Right lobe of liver (tissue), 6 donors: ENCODE measurements at regions not wholly inside any gene's neighbourhood (a gene's known extent, or its start where the extent isn't known, plus 50 kb on each side); places are given as distances from the start of the nearest gene placed in this dataset.

Experiments
- ATAC-seq, 4 donors: fragments of 200-7000 bp; cut with Tn5 transposase; one replicate each; pipeline ENCODE4 v1.9.1; 2020; ENCODE audit warnings: mild to moderate bottlenecking in 4 of 4, moderate library complexity in 4 of 4
- DNase-seq, 3 donors: peaks; one replicate each; pipeline ENCODE4 v3.0.0-alpha.2; 2020
- H3K27ac ChIP-seq, 3 donors: fragments of 200-600 bp; one replicate each; pipeline ENCODE4 v1.8.0; 2022
- H3K27me3 ChIP-seq, 2 donors: fragments of 200-600 bp; one replicate each; pipeline ENCODE4 v1.8.0; 2022
- H3K36me3 ChIP-seq, 4 donors: fragments of 200-600 bp; sonication (generic) in 1 of 4; one replicate each; pipeline versions ENCODE4 v1.5.1 to v1.8.0; 2017 to 2022; ENCODE audit warnings: control low read depth in 1 of 4
- H3K4me1 ChIP-seq, 4 donors: fragments of 200-600 bp; sonication (generic) in 1 of 4; one replicate each; pipeline versions ENCODE4 v1.5.1 to v1.8.0; 2017 to 2022; ENCODE audit warnings: control low read depth in 1 of 4
- H3K4me3 ChIP-seq, 3 donors: fragments of 200-600 bp; one replicate each; pipeline ENCODE4 v1.8.0; 2022
- H3K9me3 ChIP-seq, 4 donors: fragments of 200-600 bp; sonication (generic) in 1 of 4; one replicate each; pipeline versions ENCODE4 v1.5.1 to v1.8.0; 2017 to 2022; ENCODE audit warnings: control low read depth in 1 of 4
- POLR2A ChIP-seq: fragments of 450-650 bp; IDR thresholded peaks from one replicate; pipeline ENCODE4 v1.6.1; 2017; ENCODE audit warnings: antibody characterized with exemption, mild to moderate bottlenecking
- WGBS: methylation state at CpG from one replicate; pipeline ENCODE4 v1.1.6; 2018; ENCODE audit warnings: low coverage, low lambda C conversion rate; ENCODE audit not compliant: insufficient coverage; ENCODE audit errors: missing lambda C conversion rate; 5-methylcytosine and 5-hydroxymethylcytosine counted together
- intact Hi-C, 2 donors: fragments of 100-400 bp; cut with DNase I; formaldehyde crosslinking; loops; one replicate each; pipeline versions ENCODE4 v1.11.2 to v1.14.1; 2022
- TF ChIP-seq, protein P1 (sequence below), 4 donors: fragments of 200-600 bp in 3 of 4; fragments of 450-650 bp in 1 of 4; IDR thresholded peaks; one replicate each; pipeline versions ENCODE4 v1.5.1 to v1.8.0; 2016 to 2022; ENCODE audit warnings: antibody characterized with exemption in 4 of 4, mild to moderate bottlenecking in 2 of 4
- donor health status: DM: no; HTN: yes; CAD: no.
- donor health status: DM: no; HTN: no; CAD: no.
- donor health status: DM: no; HTN: no; CAD: no.
- donor health status: DM: no; HTN: yes; CAD: no.
- donor health status: DM: no; HTN: yes; CAD: no.

DNA sequence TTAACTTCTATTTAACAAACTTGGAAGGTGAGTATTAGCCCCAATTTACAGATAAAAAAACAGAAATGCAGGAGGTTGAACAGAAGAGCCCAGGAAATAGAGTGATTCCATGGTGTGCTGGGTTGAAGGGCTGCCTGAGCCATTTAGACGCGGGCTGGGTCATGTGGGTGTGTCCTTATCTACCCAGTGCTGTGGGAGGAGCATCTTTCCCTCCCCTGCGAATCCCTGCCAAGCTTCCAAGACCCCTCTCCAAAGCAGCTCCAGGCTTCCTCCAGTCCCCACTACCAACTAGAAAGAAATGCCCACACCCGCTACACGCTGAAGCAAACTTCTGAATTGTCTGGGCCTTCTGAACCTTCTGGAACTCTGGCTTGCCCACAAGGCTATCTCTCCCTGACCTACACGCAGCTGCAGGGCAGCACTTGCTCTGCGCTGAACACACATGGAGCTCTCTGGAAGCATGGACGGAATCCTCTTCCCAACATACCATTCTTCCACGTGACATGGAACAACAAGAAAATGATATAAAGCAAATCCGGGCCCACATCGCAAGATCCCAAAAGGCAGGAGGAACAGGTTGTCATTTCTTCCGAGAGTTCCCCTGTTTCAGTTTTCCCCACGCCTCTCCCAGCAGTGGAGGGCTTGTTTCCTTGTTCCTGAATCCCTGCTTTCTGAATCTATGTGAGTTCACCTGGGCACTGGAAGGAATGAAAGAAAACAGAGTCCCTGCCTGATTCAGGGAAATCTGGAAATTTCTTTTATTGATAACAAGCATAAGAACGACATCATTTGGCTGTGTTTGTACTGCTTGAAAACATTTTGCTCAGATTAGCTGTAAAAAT lies 562.7 kb upstream of the ID2 start:
- Histone ChIP-seq H3K4me1 (peaks cover 0 to 58% (median 16%) of the 10 kb centered on the region in 4 donors), H3K9me3 (no peaks in the 10 kb centered on the region), H3K36me3 (no peaks in the 10 kb centered on the region), H3K4me3 (peak overlapping the region; percentile 16 to 25 (median 23)), H3K27ac (peak overlapping the region; percentile 95 to 99 (median 99)), H3K27me3 (no peaks in the 10 kb centered on the region)
- TF ChIP-seq POLR2A = peak; percentile 47
- TF ChIP-seq, protein P1, sequence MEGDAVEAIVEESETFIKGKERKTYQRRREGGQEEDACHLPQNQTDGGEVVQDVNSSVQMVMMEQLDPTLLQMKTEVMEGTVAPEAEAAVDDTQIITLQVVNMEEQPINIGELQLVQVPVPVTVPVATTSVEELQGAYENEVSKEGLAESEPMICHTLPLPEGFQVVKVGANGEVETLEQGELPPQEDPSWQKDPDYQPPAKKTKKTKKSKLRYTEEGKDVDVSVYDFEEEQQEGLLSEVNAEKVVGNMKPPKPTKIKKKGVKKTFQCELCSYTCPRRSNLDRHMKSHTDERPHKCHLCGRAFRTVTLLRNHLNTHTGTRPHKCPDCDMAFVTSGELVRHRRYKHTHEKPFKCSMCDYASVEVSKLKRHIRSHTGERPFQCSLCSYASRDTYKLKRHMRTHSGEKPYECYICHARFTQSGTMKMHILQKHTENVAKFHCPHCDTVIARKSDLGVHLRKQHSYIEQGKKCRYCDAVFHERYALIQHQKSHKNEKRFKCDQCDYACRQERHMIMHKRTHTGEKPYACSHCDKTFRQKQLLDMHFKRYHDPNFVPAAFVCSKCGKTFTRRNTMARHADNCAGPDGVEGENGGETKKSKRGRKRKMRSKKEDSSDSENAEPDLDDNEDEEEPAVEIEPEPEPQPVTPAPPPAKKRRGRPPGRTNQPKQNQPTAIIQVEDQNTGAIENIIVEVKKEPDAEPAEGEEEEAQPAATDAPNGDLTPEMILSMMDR (IDR thresholded peaks at IDR 0.05) = no peak
- WGBS = 37% methylated on average over 8 of the region's 14 CpGs
- intact Hi-C loops = no loop called here
- DNase-seq (peak; percentile 63 to 74 (median 64)), ATAC-seq (peak; percentile 59 to 82 (median 70))

DNA sequence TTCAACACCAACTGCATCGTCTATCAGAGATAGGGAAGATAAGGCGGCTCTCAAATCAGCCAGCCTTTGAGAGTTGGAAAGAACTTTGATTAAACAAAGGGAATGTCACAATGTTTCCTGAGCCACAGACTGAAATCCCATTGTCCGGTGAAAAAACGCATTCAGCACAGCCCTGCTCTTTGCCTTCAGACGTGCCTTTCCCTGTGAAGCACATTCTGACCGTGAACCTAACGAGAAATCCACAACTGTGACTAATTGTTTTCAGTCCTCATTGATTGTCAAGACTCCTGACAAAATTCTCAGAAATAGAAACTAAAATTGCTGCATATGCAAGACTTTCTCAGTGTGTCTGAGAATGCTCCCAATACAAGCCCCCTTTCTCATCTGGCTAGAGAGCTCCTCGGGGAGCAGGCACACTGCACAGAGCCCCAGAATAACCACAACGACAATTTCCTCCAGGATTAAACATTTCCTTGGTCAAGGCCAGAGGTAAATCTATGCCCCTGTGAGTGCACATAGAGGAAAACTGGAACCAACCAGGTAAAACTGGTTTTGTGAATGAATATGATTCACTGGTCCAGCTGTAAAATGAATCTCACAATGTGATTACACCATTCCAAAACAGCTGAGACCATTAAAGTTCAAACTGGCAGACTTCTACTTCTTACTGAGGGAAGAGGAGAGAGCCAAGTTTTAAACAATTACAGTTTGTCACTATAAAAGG lies 561.9 kb upstream of the ID2 start:
- WGBS = 17% methylated on average over 9 of the region's 9 CpGs
- H3K27me3 ChIP-seq = no peaks in the 10 kb centered on the region
- ATAC-seq (peak; percentile 64 to 80 (median 72)), DNase-seq (peak in 1 of 3 donors; percentile 76)
- H3K4me3 ChIP-seq = peak overlapping the region in 2 of 3 donors; percentile 13 to 25
- intact Hi-C loops = no loop called here
- H3K4me1 ChIP-seq = peaks cover 0 to 59% (median 17%) of the 10 kb centered on the region in 4 donors
- H3K9me3 ChIP-seq = no peaks in the 10 kb centered on the region
- peak; percentile 84 for TF ChIP-seq POLR2A
- TF ChIP-seq, protein P1 (IDR thresholded peaks at IDR 0.05) = no peak
- no peaks in the 10 kb centered on the region for H3K36me3 ChIP-seq
- H3K27ac ChIP-seq = peak overlapping the region; percentile 95 to 99 (median 99)

DNA sequence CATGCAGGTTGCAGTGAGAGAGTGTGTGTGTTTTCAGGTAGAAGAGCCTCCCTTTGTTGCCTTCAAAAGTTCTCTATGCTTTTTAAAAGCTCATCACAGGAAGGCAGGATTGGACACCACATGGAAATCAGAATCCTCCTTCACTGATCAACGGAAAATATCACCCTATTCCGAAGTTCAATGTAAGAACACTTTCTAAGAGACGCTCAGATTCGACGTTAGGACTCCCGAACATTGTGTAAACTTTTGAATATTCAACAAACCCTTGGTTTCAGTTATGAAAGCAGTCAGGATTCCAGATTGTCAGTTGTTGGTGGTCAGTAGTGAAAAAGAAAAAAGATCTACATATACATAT lies 561.4 kb upstream of the ID2 start:
- Histone ChIP-seq H3K36me3 (no peaks in the 10 kb centered on the region), H3K27ac (peak overlapping the region; percentile 95 to 99 (median 99)), H3K4me1 (peaks cover 0 to 64% (median 19%) of the 10 kb centered on the region in 4 donors), H3K9me3 (no peaks in the 10 kb centered on the region), H3K27me3 (no peaks in the 10 kb centered on the region), H3K4me3 (no peak overlapping the region)
- DNase-seq (no peak), ATAC-seq (peak in 3 of 4 donors; percentile 1 to 29 (median 18))
- intact Hi-C loops = no loop called here
- WGBS = 26% methylated on average over 6 of the region's 6 CpGs
- no peak for TF ChIP-seq POLR2A
- TF ChIP-seq, protein P1 (IDR thresholded peaks at IDR 0.05) = no peak

GRCh38 chr2:8121022-8121825 lies 560.6 kb upstream of the ID2 start:
- WGBS = 62% methylated on average over 9 of the region's 10 CpGs
- Histone ChIP-seq H3K36me3 (no peaks in the 10 kb centered on the region), H3K27ac (peak overlapping the region; percentile 95 to 99 (median 99)), H3K4me3 (no peak overlapping the region), H3K4me1 (peaks cover 0 to 68% (median 22%) of the 10 kb centered on the region in 4 donors), H3K27me3 (no peaks in the 10 kb centered on the region), H3K9me3 (no peaks in the 10 kb centered on the region)
- intact Hi-C loops = no loop called here
- peak; percentile 37 for TF ChIP-seq POLR2A
- TF ChIP-seq, protein P1 (IDR thresholded peaks at IDR 0.05) = no peak
- DNase-seq (no peak), ATAC-seq (peak; percentile 13 to 39 (median 19))
